ENCODE measurements at regions not wholly inside any gene's neighbourhood (a gene's known extent, or its start where the extent isn't known, plus 50 kb on each side); places are given as distances from the start of the nearest gene placed in this dataset.

DNA sequence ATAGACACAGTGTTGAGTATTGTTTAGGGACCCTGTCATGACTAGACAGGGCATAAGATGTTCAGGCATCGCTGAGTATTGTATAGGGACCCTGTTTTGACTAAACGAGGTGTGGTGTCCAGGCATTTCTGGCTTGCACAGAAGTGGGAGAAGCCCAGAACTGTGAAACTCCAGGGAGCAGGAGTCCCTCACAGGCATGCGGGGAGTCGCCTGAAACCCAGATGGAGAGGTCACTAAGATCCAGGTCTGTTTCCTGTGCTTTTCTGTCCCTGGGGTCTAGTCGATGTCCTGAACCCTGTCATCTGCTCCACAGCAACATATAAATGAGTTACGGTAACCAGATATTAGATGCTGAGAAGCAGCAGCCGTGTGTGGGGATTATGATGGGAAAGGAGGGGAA lies 469.0 kb upstream of the SALL3 start (continued):
- TF ChIP-seq, protein P1, sequence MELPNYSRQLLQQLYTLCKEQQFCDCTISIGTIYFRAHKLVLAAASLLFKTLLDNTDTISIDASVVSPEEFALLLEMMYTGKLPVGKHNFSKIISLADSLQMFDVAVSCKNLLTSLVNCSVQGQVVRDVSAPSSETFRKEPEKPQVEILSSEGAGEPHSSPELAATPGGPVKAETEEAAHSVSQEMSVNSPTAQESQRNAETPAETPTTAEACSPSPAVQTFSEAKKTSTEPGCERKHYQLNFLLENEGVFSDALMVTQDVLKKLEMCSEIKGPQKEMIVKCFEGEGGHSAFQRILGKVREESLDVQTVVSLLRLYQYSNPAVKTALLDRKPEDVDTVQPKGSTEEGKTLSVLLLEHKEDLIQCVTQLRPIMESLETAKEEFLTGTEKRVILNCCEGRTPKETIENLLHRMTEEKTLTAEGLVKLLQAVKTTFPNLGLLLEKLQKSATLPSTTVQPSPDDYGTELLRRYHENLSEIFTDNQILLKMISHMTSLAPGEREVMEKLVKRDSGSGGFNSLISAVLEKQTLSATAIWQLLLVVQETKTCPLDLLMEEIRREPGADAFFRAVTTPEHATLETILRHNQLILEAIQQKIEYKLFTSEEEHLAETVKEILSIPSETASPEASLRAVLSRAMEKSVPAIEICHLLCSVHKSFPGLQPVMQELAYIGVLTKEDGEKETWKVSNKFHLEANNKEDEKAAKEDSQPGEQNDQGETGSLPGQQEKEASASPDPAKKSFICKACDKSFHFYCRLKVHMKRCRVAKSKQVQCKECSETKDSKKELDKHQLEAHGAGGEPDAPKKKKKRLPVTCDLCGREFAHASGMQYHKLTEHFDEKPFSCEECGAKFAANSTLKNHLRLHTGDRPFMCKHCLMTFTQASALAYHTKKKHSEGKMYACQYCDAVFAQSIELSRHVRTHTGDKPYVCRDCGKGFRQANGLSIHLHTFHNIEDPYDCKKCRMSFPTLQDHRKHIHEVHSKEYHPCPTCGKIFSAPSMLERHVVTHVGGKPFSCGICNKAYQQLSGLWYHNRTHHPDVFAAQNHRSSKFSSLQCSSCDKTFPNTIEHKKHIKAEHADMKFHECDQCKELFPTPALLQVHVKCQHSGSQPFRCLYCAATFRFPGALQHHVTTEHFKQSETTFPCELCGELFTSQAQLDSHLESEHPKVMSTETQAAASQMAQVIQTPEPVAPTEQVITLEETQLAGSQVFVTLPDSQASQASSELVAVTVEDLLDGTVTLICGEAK (IDR thresholded peaks at IDR 0.05), result no peak
- TF ChIP-seq, protein P1 (CRISPR knock-in tag; IDR thresholded peaks at IDR 0.05), result no peak
- TF ChIP-seq, protein P2, sequence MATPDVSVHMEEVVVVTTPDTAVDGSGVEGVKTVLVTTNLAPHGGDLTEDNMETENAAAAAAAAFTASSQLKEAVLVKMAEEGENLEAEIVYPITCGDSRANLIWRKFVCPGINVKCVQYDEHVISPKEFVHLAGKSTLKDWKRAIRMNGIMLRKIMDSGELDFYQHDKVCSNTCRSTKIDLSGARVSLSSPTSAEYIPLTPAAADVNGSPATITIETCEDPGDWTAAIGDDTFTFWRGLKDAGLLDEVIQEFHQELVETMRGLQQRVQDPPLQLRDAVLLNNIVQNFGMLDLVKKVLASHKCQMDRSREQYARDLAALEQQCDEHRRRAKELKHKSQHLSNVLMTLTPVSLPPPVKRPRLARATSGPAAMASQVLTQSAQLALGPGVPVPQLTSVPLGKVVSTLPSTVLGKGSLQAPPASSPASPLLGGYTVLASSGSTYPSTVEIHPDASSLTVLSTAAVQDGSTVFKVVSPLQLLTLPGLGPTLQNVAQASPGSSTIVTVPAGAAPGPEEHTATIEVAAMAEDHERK (CRISPR knock-in tag; IDR thresholded peaks at IDR 0.05; ENCODE audit: low read depth), result no peak
- no peak for TF ChIP-seq GABPA (IDR thresholded peaks at IDR 0.05; ENCODE audit: low read depth, low read length)
- no peak for TF ChIP-seq GABPA (CRISPR knock-in tag; IDR thresholded peaks at IDR 0.05; ENCODE audit: low read depth)
- no peak for TF ChIP-seq ZNF251 (CRISPR knock-in tag; IDR thresholded peaks at IDR 0.05)
- TF ChIP-seq ZNF746 (CRISPR knock-in tag; IDR thresholded peaks at IDR 0.05), result no peak
- no peak for TF ChIP-seq YEATS2 (CRISPR knock-in tag; IDR thresholded peaks at IDR 0.05; ENCODE audit: borderline replicate concordance)
- no peak for TF ChIP-seq ZNF552 (CRISPR knock-in tag; IDR thresholded peaks at IDR 0.05; ENCODE audit: borderline replicate concordance)
- TF ChIP-seq ONECUT2 (CRISPR knock-in tag; IDR thresholded peaks at IDR 0.05), result no peak
- TF ChIP-seq, protein P3, sequence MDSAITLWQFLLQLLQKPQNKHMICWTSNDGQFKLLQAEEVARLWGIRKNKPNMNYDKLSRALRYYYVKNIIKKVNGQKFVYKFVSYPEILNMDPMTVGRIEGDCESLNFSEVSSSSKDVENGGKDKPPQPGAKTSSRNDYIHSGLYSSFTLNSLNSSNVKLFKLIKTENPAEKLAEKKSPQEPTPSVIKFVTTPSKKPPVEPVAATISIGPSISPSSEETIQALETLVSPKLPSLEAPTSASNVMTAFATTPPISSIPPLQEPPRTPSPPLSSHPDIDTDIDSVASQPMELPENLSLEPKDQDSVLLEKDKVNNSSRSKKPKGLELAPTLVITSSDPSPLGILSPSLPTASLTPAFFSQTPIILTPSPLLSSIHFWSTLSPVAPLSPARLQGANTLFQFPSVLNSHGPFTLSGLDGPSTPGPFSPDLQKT (CRISPR knock-in tag; IDR thresholded peaks at IDR 0.05; ENCODE audit: borderline replicate concordance), result no peak

All from HepG2 (cell line).